ENCODE measurements at regions not wholly inside any gene's neighbourhood (a gene's known extent, or its start where the extent isn't known, plus 50 kb on each side); places are given as distances from the start of the nearest gene placed in this dataset.

- TF ChIP-seq PLSCR1 (CRISPR knock-in tag; IDR thresholded peaks at IDR 0.05; ENCODE audit: borderline replicate concordance): no peak
- TF ChIP-seq AFF4 (CRISPR knock-in tag; IDR thresholded peaks at IDR 0.05): 0 out of 2 replicates have a peak, but pooled peaks have one; percentile 27
- TF ChIP-seq ELF1 (CRISPR knock-in tag; IDR thresholded peaks at IDR 0.05): peak; percentile 88
- TF ChIP-seq CENPX (CRISPR knock-in tag; IDR thresholded peaks at IDR 0.05): no peak
- TF ChIP-seq ZGPAT (CRISPR knock-in tag; IDR thresholded peaks at IDR 0.05): peak; percentile 42; the same call in 1 of the 2 replicates
- TF ChIP-seq ZNF577 (CRISPR knock-in tag; IDR thresholded peaks at IDR 0.05; ENCODE audit: borderline replicate concordance, low read depth): no peak
- TF ChIP-seq STAT5B (CRISPR knock-in tag; IDR thresholded peaks at IDR 0.05): no peak
- TF ChIP-seq POLR2AphosphoS5 (IDR thresholded peaks at IDR 0.05; ENCODE audit: low read depth, low read length): no peak
- TF ChIP-seq ZNF788 (CRISPR knock-in tag; IDR thresholded peaks at IDR 0.05; ENCODE audit: borderline replicate concordance): no peak
- no peak for TF ChIP-seq ZNF460 (CRISPR knock-in tag; IDR thresholded peaks at IDR 0.05; ENCODE audit: borderline replicate concordance)
- no peak for TF ChIP-seq MBD4 (IDR thresholded peaks at IDR 0.05; ENCODE audit: borderline replicate concordance, low read length)
- no peak for TF ChIP-seq GPBP1L1 (CRISPR knock-in tag; IDR thresholded peaks at IDR 0.05)
- no peak for TF ChIP-seq ZNF605 (CRISPR knock-in tag; IDR thresholded peaks at IDR 0.05)
- TF ChIP-seq E2F1 (CRISPR knock-in tag; IDR thresholded peaks at IDR 0.05): no peak
- peak; percentile 28; the same call in 1 of the 2 replicates for TF ChIP-seq FOXJ3 (CRISPR knock-in tag; IDR thresholded peaks at IDR 0.05; ENCODE audit: borderline replicate concordance)
- no peak; the same call in 1 of the 2 replicates for TF ChIP-seq HMG20A (CRISPR knock-in tag; IDR thresholded peaks at IDR 0.05; ENCODE audit: borderline replicate concordance)
- TF ChIP-seq ZNF263 (CRISPR knock-in tag; IDR thresholded peaks at IDR 0.05): no peak
- no peak for TF ChIP-seq SOX13 (IDR thresholded peaks at IDR 0.05)
- TF ChIP-seq SOX13 (CRISPR knock-in tag; conservative IDR thresholded peaks at IDR 0.05 in 1 of 2, IDR thresholded peaks at IDR 0.05 in 1 of 2): no peak
- no peak for TF ChIP-seq GZF1 (CRISPR knock-in tag; IDR thresholded peaks at IDR 0.05)
- no peak for TF ChIP-seq TARDBP (CRISPR knock-in tag; IDR thresholded peaks at IDR 0.05)
Observed at GRCh38 chr5:69042915-69043654, 50.7 kb upstream of the SLC30A5 start (continued).

All from HepG2 (cell line).